ENCODE measurements at regions not wholly inside any gene's neighbourhood (a gene's known extent, or its start where the extent isn't known, plus 50 kb on each side); places are given as distances from the start of the nearest gene placed in this dataset.

DNA sequence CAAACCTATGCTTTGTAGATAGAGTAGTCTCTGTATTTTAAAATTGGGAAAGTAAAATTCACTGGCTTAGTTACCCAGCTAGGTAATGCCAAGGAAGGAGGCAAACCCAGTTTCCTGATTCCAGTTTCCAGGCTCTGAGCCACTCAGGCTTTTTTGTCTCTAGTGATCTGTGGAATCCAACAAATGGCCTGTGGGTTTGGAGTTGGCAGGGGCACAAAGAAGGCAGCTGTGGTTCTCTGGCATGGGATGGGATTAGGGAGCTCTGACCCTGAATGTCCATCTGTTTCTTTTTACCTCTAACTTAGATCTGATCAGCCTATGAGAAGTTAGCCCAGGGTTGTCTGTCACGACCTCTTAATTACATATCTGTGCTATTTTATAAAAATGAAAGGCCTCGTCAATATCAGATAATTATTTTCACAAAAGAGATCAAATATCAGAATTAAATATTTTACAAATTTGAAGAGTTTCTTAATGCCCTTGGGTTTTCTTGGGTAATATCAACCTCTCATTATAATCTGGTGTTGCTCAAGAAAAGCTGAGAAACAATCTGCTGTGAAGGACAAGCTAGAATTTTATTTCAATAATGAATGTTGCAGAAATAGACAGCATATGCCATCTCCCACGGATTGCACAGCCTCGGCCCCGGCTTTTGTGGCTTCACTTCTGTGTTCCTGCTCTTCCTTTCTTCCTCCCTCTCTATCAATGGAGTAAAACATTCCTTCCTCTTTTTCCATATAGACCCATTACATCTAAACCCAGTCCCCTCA, 63.7 kb upstream of the DAZL start:
- TF ChIP-seq YY1 (IDR thresholded peaks at IDR 0.05; ENCODE audit: insufficient read depth, insufficient read length) = no peak
- Histone ChIP-seq H3K9me3 (ENCODE audit: insufficient read depth, low read length) (peaks cover 23% of the 10 kb centered on the region), H3K27me3 (ENCODE audit: insufficient read depth, insufficient read length) (no peaks in the 10 kb centered on the region), H3K4me1 (ENCODE audit: insufficient read depth, insufficient read length) (no peaks in the 10 kb centered on the region), H3K36me3 (ENCODE audit: insufficient read depth, insufficient read length, low read length) (no peaks in the 10 kb centered on the region), H3K9ac (ENCODE audit: insufficient read length, low read depth) (no peak overlapping the region), H3K4me3 (ENCODE audit: insufficient read length, low read depth) (no peak overlapping the region)
- no peak for DNase-seq (ENCODE audit: low read depth, low spot score)

DNA sequence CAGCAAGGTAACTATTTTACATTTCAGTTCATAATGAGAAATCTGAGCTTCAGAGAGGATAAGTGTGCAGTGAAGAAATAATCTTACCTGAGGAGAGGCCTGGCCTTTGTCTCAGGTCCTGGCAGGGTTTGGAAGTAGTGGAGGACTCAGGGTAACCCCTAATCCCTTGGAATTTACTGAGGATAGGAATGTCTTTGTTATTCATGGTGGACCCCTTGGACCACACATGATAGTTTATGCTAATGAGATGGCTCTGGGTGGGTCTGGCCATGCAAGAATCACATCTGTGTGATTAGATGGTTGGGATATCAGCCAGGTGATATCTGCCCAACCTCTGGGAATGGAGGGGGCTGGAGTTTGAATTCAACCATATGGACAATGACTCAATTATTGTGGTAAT, 65.0 kb upstream of the DAZL start:
- TF ChIP-seq SUZ12 (IDR thresholded peaks at IDR 0.05; ENCODE audit: extremely low read depth, insufficient read depth, insufficient read length) (no peak), YY1 (IDR thresholded peaks at IDR 0.05; ENCODE audit: insufficient read depth, insufficient read length) (no peak), ZNF274 (IDR thresholded peaks at IDR 0.05; ENCODE audit: low read depth, low read length) (no peak)
- Histone ChIP-seq H3K36me3 (ENCODE audit: insufficient read depth, insufficient read length, low read length) (no peaks in the 10 kb centered on the region), H3K27me3 (ENCODE audit: insufficient read depth, insufficient read length) (no peaks in the 10 kb centered on the region), H3K4me3 (ENCODE audit: insufficient read length, low read depth) (no peak overlapping the region), H3K9ac (ENCODE audit: insufficient read length, low read depth) (no peak overlapping the region), H3K4me1 (ENCODE audit: insufficient read depth, insufficient read length) (no peaks in the 10 kb centered on the region), H3K9me3 (ENCODE audit: insufficient read depth, low read length) (peaks cover 35% of the 10 kb centered on the region)
- DNase-seq (ENCODE audit: low read depth, low spot score) = no peak

DNA sequence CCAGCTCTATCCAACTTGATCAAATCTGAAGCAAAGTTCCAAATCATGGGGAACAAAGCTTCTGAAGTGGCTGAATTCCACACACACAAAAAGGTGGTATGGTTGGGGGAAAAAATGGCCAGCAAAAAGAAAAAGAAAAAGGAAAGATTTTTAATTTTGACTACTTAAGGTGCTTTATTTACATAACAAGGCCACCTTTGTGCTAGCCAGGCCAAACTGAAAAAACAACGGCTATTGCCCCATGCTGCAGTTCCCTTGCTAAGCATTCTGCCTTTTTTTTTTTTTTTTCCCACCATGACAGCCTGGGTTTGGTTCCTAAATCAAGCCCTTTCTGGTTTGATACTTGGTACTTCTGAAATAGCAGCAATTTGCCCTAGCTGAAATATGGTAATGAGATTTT, 66.5 kb upstream of the DAZL start:
- Histone ChIP-seq H3K27me3 (ENCODE audit: insufficient read depth, insufficient read length) (no peaks in the 10 kb centered on the region), H3K36me3 (ENCODE audit: insufficient read depth, insufficient read length, low read length) (no peaks in the 10 kb centered on the region), H3K4me3 (ENCODE audit: insufficient read length, low read depth) (no peak overlapping the region), H3K9me3 (ENCODE audit: insufficient read depth, low read length) (peaks cover 50% of the 10 kb centered on the region), H3K4me1 (ENCODE audit: insufficient read depth, insufficient read length) (no peaks in the 10 kb centered on the region), H3K9ac (ENCODE audit: insufficient read length, low read depth) (no peak overlapping the region)
- TF ChIP-seq YY1 (IDR thresholded peaks at IDR 0.05; ENCODE audit: insufficient read depth, insufficient read length) (no peak), SUZ12 (IDR thresholded peaks at IDR 0.05; ENCODE audit: extremely low read depth, insufficient read depth, insufficient read length) (no peak), ZNF274 (IDR thresholded peaks at IDR 0.05; ENCODE audit: low read depth, low read length) (no peak)
- peak; percentile 72 for DNase-seq (ENCODE audit: low read depth, low spot score)

DNA sequence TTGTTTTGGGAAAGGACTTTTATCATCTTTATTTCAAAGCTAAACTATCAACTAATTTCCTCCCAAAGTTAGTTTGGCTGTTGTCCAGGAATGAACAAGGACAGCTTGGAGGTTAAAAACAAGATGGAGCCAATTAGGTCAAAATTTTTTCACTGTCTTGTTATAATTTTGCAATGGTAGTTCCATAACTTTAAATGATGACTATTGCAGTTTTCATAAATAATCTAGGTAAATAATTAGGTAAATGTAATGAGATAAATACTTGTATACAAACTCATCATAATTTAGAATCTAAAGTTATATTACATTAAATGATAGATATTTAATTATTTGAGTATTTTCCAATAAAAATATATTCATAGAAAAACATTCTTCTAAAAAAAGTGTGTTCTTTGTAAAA, 68.3 kb upstream of the DAZL start:
- H3K9me3 ChIP-seq (ENCODE audit: insufficient read depth, low read length) = peaks cover 51% of the 10 kb centered on the region
- DNase-seq (ENCODE audit: low read depth, low spot score) = no peak
- H3K4me3 ChIP-seq (ENCODE audit: insufficient read length, low read depth) = no peak overlapping the region
- H3K9ac ChIP-seq (ENCODE audit: insufficient read length, low read depth) = no peak overlapping the region
- no peaks in the 10 kb centered on the region for H3K36me3 ChIP-seq (ENCODE audit: insufficient read depth, insufficient read length, low read length)
- no peaks in the 10 kb centered on the region for H3K27me3 ChIP-seq (ENCODE audit: insufficient read depth, insufficient read length)
- TF ChIP-seq SUZ12 (IDR thresholded peaks at IDR 0.05; ENCODE audit: extremely low read depth, insufficient read depth, insufficient read length) (no peak), YY1 (IDR thresholded peaks at IDR 0.05; ENCODE audit: insufficient read depth, insufficient read length) (no peak), ZNF274 (IDR thresholded peaks at IDR 0.05; ENCODE audit: low read depth, low read length) (no peak)
- H3K4me1 ChIP-seq (ENCODE audit: insufficient read depth, insufficient read length) = no peaks in the 10 kb centered on the region

DNA sequence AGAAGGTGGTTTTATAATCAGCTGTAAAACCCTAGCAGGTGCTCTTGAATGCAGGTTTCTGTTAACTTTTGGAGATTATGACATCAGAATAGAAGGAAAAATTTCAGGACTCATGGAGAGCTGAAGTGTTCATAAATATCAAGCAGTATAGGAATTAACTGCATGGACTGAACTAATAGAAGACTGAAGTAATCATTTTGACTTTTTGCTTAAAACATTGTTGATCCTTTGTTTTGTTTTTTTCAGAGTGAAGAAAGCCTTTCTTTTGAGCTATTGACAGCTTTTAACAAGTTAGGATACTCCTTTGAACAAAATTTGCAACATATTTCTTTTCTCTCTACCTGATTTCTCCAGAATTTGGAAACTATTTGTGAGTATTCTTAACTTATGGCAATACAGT, 70.6 kb upstream of the DAZL start:
- H3K4me3 ChIP-seq (ENCODE audit: insufficient read length, low read depth) = no peak overlapping the region
- TF ChIP-seq ZNF274 (IDR thresholded peaks at IDR 0.05; ENCODE audit: low read depth, low read length) (no peak), YY1 (IDR thresholded peaks at IDR 0.05; ENCODE audit: insufficient read depth, insufficient read length) (no peak), SUZ12 (IDR thresholded peaks at IDR 0.05; ENCODE audit: extremely low read depth, insufficient read depth, insufficient read length) (no peak)
- peaks cover 39% of the 10 kb centered on the region for H3K9me3 ChIP-seq (ENCODE audit: insufficient read depth, low read length)
- DNase-seq (ENCODE audit: low read depth, low spot score) = no peak
- H3K4me1 ChIP-seq (ENCODE audit: insufficient read depth, insufficient read length) = no peaks in the 10 kb centered on the region
- H3K27me3 ChIP-seq (ENCODE audit: insufficient read depth, insufficient read length) = no peaks in the 10 kb centered on the region
- H3K9ac ChIP-seq (ENCODE audit: insufficient read length, low read depth) = no peak overlapping the region
- H3K36me3 ChIP-seq (ENCODE audit: insufficient read depth, insufficient read length, low read length) = no peaks in the 10 kb centered on the region

DNA sequence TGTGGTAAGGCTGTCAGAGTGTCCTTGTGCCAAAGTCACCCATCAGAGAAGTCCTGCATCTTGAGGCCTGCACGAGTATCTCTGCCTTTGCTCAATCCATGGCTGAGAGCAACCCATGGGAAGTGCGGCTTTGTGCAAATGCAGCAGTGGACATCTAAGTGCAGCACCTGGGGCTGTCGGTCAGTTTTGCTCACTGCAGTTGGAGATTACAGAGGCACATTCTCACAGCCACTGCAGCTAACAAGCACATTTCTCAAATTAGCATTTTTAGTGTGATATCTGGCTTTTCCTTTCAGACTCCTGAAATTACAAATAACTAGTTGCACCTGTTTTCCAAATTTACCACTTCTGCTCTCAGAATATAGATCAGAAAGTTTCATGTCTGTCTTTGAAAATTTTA, 81.5 kb upstream of the DAZL start:
- Histone ChIP-seq H3K36me3 (ENCODE audit: insufficient read depth, insufficient read length, low read length) (no peaks in the 10 kb centered on the region), H3K9ac (ENCODE audit: insufficient read length, low read depth) (no peak overlapping the region), H3K4me1 (ENCODE audit: insufficient read depth, insufficient read length) (no peaks in the 10 kb centered on the region), H3K9me3 (ENCODE audit: insufficient read depth, low read length) (peaks cover 40% of the 10 kb centered on the region), H3K4me3 (ENCODE audit: insufficient read length, low read depth) (no peak overlapping the region), H3K27me3 (ENCODE audit: insufficient read depth, insufficient read length) (no peaks in the 10 kb centered on the region)
- DNase-seq (ENCODE audit: low read depth, low spot score) = no peak
- TF ChIP-seq YY1 (IDR thresholded peaks at IDR 0.05; ENCODE audit: insufficient read depth, insufficient read length) (no peak), SUZ12 (IDR thresholded peaks at IDR 0.05; ENCODE audit: extremely low read depth, insufficient read depth, insufficient read length) (no peak), ZNF274 (IDR thresholded peaks at IDR 0.05; ENCODE audit: low read depth, low read length) (no peak)

DNA sequence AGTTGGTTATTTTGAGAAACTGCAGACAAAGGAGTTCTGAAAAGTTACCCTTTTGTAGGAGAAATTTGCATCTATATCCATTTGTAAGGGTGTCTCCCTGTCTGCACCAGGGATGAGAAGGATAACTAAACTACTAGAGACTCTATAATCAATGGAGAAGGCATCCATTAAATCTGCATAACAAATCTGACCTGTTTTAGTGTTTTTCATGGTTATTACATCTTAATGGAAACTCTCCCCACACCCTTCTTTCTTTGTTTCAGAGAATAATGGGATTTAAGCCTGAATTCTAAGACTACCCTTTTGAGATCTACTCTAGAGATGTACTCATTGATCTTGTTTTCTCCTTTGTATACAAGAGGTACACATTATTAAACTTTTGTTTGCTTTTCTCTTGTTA, 82.0 kb upstream of the DAZL start:
- H3K27me3 ChIP-seq (ENCODE audit: insufficient read depth, insufficient read length) = no peaks in the 10 kb centered on the region
- DNase-seq (ENCODE audit: low read depth, low spot score) = no peak
- no peaks in the 10 kb centered on the region for H3K36me3 ChIP-seq (ENCODE audit: insufficient read depth, insufficient read length, low read length)
- peaks cover 40% of the 10 kb centered on the region for H3K9me3 ChIP-seq (ENCODE audit: insufficient read depth, low read length)
- no peak overlapping the region for H3K4me3 ChIP-seq (ENCODE audit: insufficient read length, low read depth)
- no peaks in the 10 kb centered on the region for H3K4me1 ChIP-seq (ENCODE audit: insufficient read depth, insufficient read length)
- TF ChIP-seq ZNF274 (IDR thresholded peaks at IDR 0.05; ENCODE audit: low read depth, low read length) = no peak
- no peak for TF ChIP-seq YY1 (IDR thresholded peaks at IDR 0.05; ENCODE audit: insufficient read depth, insufficient read length)
- no peak for TF ChIP-seq SUZ12 (IDR thresholded peaks at IDR 0.05; ENCODE audit: extremely low read depth, insufficient read depth, insufficient read length)
- H3K9ac ChIP-seq (ENCODE audit: insufficient read length, low read depth) = no peak overlapping the region

Data from NT2/D1 (cell line).